ENCODE measurements at regions not wholly inside any gene's neighbourhood (a gene's known extent, or its start where the extent isn't known, plus 50 kb on each side); places are given as distances from the start of the nearest gene placed in this dataset.

GRCh38 chr13:67990868-67991267 lies 760.7 kb upstream of the PCDH9 start:
- CTCF ChIA-PET: no interaction called here
- Histone ChIP-seq H2AFZ (ENCODE audit: low read length) (no peak overlapping the region), H3F3A (ENCODE audit: low read length, unreplicated experiment) (no peaks in the 10 kb centered on the region), H3K9me2 (replicated peaks; ENCODE audit: low read length) (no peaks in the 10 kb centered on the region), H4K20me1 (ENCODE audit: low read length) (no peaks in the 10 kb centered on the region), H3K4me1 (ENCODE audit: insufficient read depth, low read length) (no peaks in the 10 kb centered on the region), H3K9me3 (ENCODE audit: low read length) (no peaks in the 10 kb centered on the region), H3K4me3 (ENCODE audit: low read length) (no peak overlapping the region), H3K27ac (ENCODE audit: low read length) (no peak overlapping the region), H3K4me2 (ENCODE audit: low read length) (no peak overlapping the region), H3K27me3 (ENCODE audit: low read length) (no peaks in the 10 kb centered on the region), H3K79me2 (ENCODE audit: low read length) (no peaks in the 10 kb centered on the region), H3K36me3 (ENCODE audit: low read depth, low read length) (no peaks in the 10 kb centered on the region), H3K9ac (ENCODE audit: low read length) (no peak overlapping the region)
- no TSS peak for BruUV-seq (replicated peaks)
- POLR2A ChIA-PET (ENCODE audit: unreplicated experiment): no interaction called here
- intact Hi-C loops (cut with micrococcal nuclease): no loop called here
- TF ChIP-seq EZH2 (IDR thresholded peaks at IDR 0.05; ENCODE audit: low read length, unreplicated experiment) (no peak), CTCF (conservative IDR thresholded peaks at IDR 0.05; ENCODE audit: low read depth, low read length) (no peak), EZH2phosphoT487 (IDR thresholded peaks at IDR 0.05; ENCODE audit: borderline replicate concordance, low read length) (no peak)
- DNase-seq: no peak
- no peak for ATAC-seq

- Histone ChIP-seq H3K27me3 (ENCODE audit: low read length) (no peaks in the 10 kb centered on the region), H3K4me2 (ENCODE audit: low read length) (no peak overlapping the region), H3K79me2 (ENCODE audit: low read length) (no peaks in the 10 kb centered on the region), H3K9me3 (ENCODE audit: low read length) (no peaks in the 10 kb centered on the region), H3K4me3 (ENCODE audit: low read length) (no peak overlapping the region), H3K36me3 (ENCODE audit: low read depth, low read length) (no peaks in the 10 kb centered on the region), H3K9ac (ENCODE audit: low read length) (no peak overlapping the region), H3K27ac (ENCODE audit: low read length) (no peak overlapping the region), H3K4me1 (ENCODE audit: insufficient read depth, low read length) (no peaks in the 10 kb centered on the region), H3K9me2 (replicated peaks; ENCODE audit: low read length) (no peaks in the 10 kb centered on the region), H4K20me1 (ENCODE audit: low read length) (no peaks in the 10 kb centered on the region), H2AFZ (ENCODE audit: low read length) (no peak overlapping the region), H3F3A (ENCODE audit: low read length, unreplicated experiment) (no peaks in the 10 kb centered on the region)
- DNase-seq (no peak), ATAC-seq (no peak)
- ChIA-PET POLR2A (ENCODE audit: unreplicated experiment) (no interaction called here), CTCF (no interaction called here)
- TF ChIP-seq CTCF (conservative IDR thresholded peaks at IDR 0.05; ENCODE audit: low read depth, low read length): no peak
- no peak for TF ChIP-seq EZH2 (IDR thresholded peaks at IDR 0.05; ENCODE audit: low read length, unreplicated experiment)
- no peak for TF ChIP-seq EZH2phosphoT487 (IDR thresholded peaks at IDR 0.05; ENCODE audit: borderline replicate concordance, low read length)
- BruUV-seq (replicated peaks): no TSS peak
- intact Hi-C loops (cut with micrococcal nuclease): no loop called here
Observed at GRCh38 chr13:67986234-67986633, 756.1 kb upstream of the PCDH9 start.

- Histone ChIP-seq H3K9me3 (ENCODE audit: low read length) (no peaks in the 10 kb centered on the region), H2AFZ (ENCODE audit: low read length) (no peak overlapping the region), H3K9me2 (replicated peaks; ENCODE audit: low read length) (no peaks in the 10 kb centered on the region), H3K27me3 (ENCODE audit: low read length) (no peaks in the 10 kb centered on the region), H3K9ac (ENCODE audit: low read length) (no peak overlapping the region), H3K79me2 (ENCODE audit: low read length) (no peaks in the 10 kb centered on the region), H3K4me3 (ENCODE audit: low read length) (no peak overlapping the region), H3K4me1 (ENCODE audit: insufficient read depth, low read length) (no peaks in the 10 kb centered on the region), H3F3A (ENCODE audit: low read length, unreplicated experiment) (no peaks in the 10 kb centered on the region), H3K27ac (ENCODE audit: low read length) (no peak overlapping the region), H3K4me2 (ENCODE audit: low read length) (no peak overlapping the region), H3K36me3 (ENCODE audit: low read depth, low read length) (no peaks in the 10 kb centered on the region), H4K20me1 (ENCODE audit: low read length) (no peaks in the 10 kb centered on the region)
- ATAC-seq: no peak
- BruUV-seq (replicated peaks): no TSS peak
- TF ChIP-seq CTCF (conservative IDR thresholded peaks at IDR 0.05; ENCODE audit: low read depth, low read length): no peak
- TF ChIP-seq EZH2 (IDR thresholded peaks at IDR 0.05; ENCODE audit: low read length, unreplicated experiment): no peak
- TF ChIP-seq EZH2phosphoT487 (IDR thresholded peaks at IDR 0.05; ENCODE audit: borderline replicate concordance, low read length): no peak
- no peak for DNase-seq
- intact Hi-C loops (cut with micrococcal nuclease): no loop called here
- ChIA-PET POLR2A (ENCODE audit: unreplicated experiment) (no interaction called here), CTCF (no interaction called here)
Observed at GRCh38 chr13:67977066-67977465, 746.9 kb upstream of the PCDH9 start.

Data from PC-3 (cell line).